ENCODE measurements at regions not wholly inside any gene's neighbourhood (a gene's known extent, or its start where the extent isn't known, plus 50 kb on each side); places are given as distances from the start of the nearest gene placed in this dataset.
"Not testable (repeated sequence)": the region's sequence is repeated elsewhere in the genome, so short reads cannot be mapped to it uniquely, and the experiment has no call there.

DNA sequence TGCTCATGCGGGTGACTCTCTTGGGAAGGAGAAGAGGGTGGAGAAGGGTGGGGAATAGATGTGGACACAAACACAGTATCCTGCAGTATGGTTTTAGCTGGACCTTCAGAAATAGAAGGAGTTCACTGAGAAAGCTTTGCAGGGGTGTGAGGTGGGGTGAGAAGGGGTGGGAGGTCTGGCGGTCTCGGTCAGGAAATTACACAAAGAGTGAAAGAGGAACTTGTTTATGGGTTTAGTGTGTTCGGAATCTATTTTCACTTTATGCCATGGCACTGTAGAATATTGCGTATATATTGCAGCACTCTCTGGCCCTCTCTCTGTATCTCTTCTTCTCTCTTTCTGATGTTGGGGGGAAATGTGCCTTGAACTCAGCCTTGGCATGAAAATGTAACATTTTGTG is 148.2 kb upstream of the GOT2 start:
- no peaks in the 10 kb centered on the region for H3K36me3 ChIP-seq (ENCODE audit: control insufficient read depth in 4 of 4, insufficient read depth in 3 of 4, low read depth in 1 of 4, low read length in 3 of 4)
- no peaks in the 10 kb centered on the region for H3K27me3 ChIP-seq (ENCODE audit: control insufficient read depth in 4 of 4, insufficient read depth in 4 of 4, low read length in 3 of 4)
- H3K27ac ChIP-seq (ENCODE audit: low read depth in 1 of 2, low read length in 2 of 2), result no peak overlapping the region
- TF ChIP-seq GABPA (IDR thresholded peaks at IDR 0.05 in 1 of 2, conservative IDR thresholded peaks at IDR 0.05 in 1 of 2) (no peak), EGR1 (IDR thresholded peaks at IDR 0.05; ENCODE audit: low read depth in 2 of 2) (no peak), HNF4G (IDR thresholded peaks at IDR 0.05) (no peak), YY1 (IDR thresholded peaks at IDR 0.05) (no peak)
- TF ChIP-seq, protein P1, sequence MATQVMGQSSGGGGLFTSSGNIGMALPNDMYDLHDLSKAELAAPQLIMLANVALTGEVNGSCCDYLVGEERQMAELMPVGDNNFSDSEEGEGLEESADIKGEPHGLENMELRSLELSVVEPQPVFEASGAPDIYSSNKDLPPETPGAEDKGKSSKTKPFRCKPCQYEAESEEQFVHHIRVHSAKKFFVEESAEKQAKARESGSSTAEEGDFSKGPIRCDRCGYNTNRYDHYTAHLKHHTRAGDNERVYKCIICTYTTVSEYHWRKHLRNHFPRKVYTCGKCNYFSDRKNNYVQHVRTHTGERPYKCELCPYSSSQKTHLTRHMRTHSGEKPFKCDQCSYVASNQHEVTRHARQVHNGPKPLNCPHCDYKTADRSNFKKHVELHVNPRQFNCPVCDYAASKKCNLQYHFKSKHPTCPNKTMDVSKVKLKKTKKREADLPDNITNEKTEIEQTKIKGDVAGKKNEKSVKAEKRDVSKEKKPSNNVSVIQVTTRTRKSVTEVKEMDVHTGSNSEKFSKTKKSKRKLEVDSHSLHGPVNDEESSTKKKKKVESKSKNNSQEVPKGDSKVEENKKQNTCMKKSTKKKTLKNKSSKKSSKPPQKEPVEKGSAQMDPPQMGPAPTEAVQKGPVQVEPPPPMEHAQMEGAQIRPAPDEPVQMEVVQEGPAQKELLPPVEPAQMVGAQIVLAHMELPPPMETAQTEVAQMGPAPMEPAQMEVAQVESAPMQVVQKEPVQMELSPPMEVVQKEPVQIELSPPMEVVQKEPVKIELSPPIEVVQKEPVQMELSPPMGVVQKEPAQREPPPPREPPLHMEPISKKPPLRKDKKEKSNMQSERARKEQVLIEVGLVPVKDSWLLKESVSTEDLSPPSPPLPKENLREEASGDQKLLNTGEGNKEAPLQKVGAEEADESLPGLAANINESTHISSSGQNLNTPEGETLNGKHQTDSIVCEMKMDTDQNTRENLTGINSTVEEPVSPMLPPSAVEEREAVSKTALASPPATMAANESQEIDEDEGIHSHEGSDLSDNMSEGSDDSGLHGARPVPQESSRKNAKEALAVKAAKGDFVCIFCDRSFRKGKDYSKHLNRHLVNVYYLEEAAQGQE (IDR thresholded peaks at IDR 0.05), result no peak
- no peak overlapping the region for H3K9ac ChIP-seq (ENCODE audit: low read depth in 1 of 2, low read length in 2 of 2)
- H3K4me1 ChIP-seq (ENCODE audit: control insufficient read depth in 4 of 4, insufficient read depth in 4 of 4, low read length in 3 of 4), result no peaks in the 10 kb centered on the region
- WGBS, result 86% methylated on average over 5 of the region's 5 CpGs
- H3K4me3 ChIP-seq (ENCODE audit: low read depth in 1 of 3, low read length in 3 of 3), result no peak overlapping the region
- H3K9me3 ChIP-seq (ENCODE audit: control insufficient read depth in 4 of 4, low read length in 3 of 4), result peaks cover 0 to 1% (median 0%) of the 10 kb centered on the region in 4 donors
- DNase-seq (ENCODE audit: low spot score), result no peak

DNA sequence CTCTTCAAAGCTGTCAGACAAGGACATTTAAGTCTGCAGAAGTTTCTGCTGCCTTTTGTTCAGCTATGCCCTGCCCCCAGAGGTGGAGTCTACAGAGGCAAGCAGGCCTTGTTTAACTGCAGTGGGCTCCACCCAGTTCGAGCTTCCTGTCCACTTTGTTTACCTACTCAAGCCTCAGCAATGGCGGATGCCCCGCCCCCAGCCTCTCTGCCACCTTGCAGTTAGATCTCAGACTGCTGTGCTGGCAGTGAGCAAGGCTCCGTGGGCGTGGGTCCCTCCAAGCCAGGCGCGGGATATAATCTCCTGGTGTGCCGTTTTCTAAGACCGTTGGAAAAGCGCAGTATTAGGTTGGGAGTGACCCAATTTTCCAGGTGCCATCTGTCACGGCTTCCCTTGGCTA is 144.5 kb upstream of the GOT2 start:
- H3K36me3 ChIP-seq (ENCODE audit: control insufficient read depth in 4 of 4, insufficient read depth in 3 of 4, low read depth in 1 of 4, low read length in 3 of 4); H3K4me1 ChIP-seq (ENCODE audit: control insufficient read depth in 4 of 4, insufficient read depth in 4 of 4, low read length in 3 of 4); DNase-seq (ENCODE audit: low spot score); H3K9me3 ChIP-seq (ENCODE audit: control insufficient read depth in 4 of 4, low read length in 3 of 4); H3K27ac ChIP-seq (ENCODE audit: low read depth in 1 of 2, low read length in 2 of 2); H3K4me3 ChIP-seq (ENCODE audit: low read depth in 1 of 3, low read length in 3 of 3); H3K27me3 ChIP-seq (ENCODE audit: control insufficient read depth in 4 of 4, insufficient read depth in 4 of 4, low read length in 3 of 4); H3K9ac ChIP-seq (ENCODE audit: low read depth in 1 of 2, low read length in 2 of 2): not testable (repeated sequence)
- 90% methylated on average over 11 of the region's 11 CpGs for WGBS

DNA sequence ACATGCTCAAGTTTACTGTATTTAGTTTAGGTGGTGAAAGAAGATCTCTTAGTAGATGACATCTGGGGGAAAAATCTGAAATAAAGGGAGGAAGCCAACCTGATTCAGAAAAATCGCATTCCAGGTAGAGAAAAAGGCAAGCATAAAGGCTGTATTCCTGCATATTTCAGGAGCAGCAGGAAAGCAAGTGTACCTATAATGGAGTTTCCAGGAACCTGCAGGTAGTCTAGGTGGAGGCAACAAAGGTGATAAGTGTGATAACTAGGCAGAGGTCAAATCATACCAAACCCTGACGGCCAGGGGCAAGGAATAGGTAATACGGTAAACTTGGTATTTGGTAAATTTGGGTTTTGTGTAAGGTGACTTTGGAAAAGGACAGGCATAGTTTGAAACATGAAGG is 132.8 kb upstream of the GOT2 start:
- 90% methylated on average over 3 of the region's 3 CpGs for WGBS
- Histone ChIP-seq H3K4me3 (ENCODE audit: low read depth in 1 of 3, low read length in 3 of 3) (no peak overlapping the region), H3K36me3 (ENCODE audit: control insufficient read depth in 4 of 4, insufficient read depth in 3 of 4, low read depth in 1 of 4, low read length in 3 of 4) (no peaks in the 10 kb centered on the region), H3K27me3 (ENCODE audit: control insufficient read depth in 4 of 4, insufficient read depth in 4 of 4, low read length in 3 of 4) (no peaks in the 10 kb centered on the region), H3K4me1 (ENCODE audit: control insufficient read depth in 4 of 4, insufficient read depth in 4 of 4, low read length in 3 of 4) (no peaks in the 10 kb centered on the region), H3K9ac (ENCODE audit: low read depth in 1 of 2, low read length in 2 of 2) (no peak overlapping the region), H3K27ac (ENCODE audit: low read depth in 1 of 2, low read length in 2 of 2) (no peak overlapping the region), H3K9me3 (ENCODE audit: control insufficient read depth in 4 of 4, low read length in 3 of 4) (no peaks in the 10 kb centered on the region)
- no peak for TF ChIP-seq EGR1 (IDR thresholded peaks at IDR 0.05; ENCODE audit: low read depth in 2 of 2)
- TF ChIP-seq YY1 (IDR thresholded peaks at IDR 0.05), result no peak
- no peak for TF ChIP-seq SP1 (IDR thresholded peaks at IDR 0.05)
- TF ChIP-seq, protein P2, sequence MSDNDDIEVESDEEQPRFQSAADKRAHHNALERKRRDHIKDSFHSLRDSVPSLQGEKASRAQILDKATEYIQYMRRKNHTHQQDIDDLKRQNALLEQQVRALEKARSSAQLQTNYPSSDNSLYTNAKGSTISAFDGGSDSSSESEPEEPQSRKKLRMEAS (IDR thresholded peaks at IDR 0.05), result no peak
- TF ChIP-seq HNF4A (conservative IDR thresholded peaks at IDR 0.05), result no peak
- TF ChIP-seq FOXA2 (IDR thresholded peaks at IDR 0.05), result no peak
- TF ChIP-seq GABPA (IDR thresholded peaks at IDR 0.05 in 1 of 2, conservative IDR thresholded peaks at IDR 0.05 in 1 of 2), result no peak
- TF ChIP-seq TAF1 (conservative IDR thresholded peaks at IDR 0.05), result no peak
- no peak for TF ChIP-seq RAD21 (IDR thresholded peaks at IDR 0.05)
- TF ChIP-seq, protein P3, sequence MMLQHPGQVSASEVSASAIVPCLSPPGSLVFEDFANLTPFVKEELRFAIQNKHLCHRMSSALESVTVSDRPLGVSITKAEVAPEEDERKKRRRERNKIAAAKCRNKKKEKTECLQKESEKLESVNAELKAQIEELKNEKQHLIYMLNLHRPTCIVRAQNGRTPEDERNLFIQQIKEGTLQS (IDR thresholded peaks at IDR 0.05), result no peak
- DNase-seq (ENCODE audit: low spot score), result no peak

Data from liver (tissue), 7 donors.